Left lung (tissue), 4 donors: ENCODE measurements at regions not wholly inside any gene's neighbourhood (a gene's known extent, or its start where the extent isn't known, plus 50 kb on each side); places are given as distances from the start of the nearest gene placed in this dataset.

Source experiments
- ATAC-seq: fragments of 200-7000 bp; cut with Tn5 transposase; one replicate; pipeline ENCODE4 v1.9.1; 2020; ENCODE audit warnings: moderate library complexity
- DNase-seq, 4 donors: peaks; one replicate each; pipeline ENCODE4 v3.0.0-alpha.2; 2013 to 2020
- H3K27ac ChIP-seq, 2 donors: fragments of 200-600 bp; sonication (generic) in 1 of 2; one replicate each; pipeline versions ENCODE4 v1.5.0 to v1.8.0; 2020 to 2021
- H3K27me3 ChIP-seq, 2 donors: fragments of 200-600 bp; sonication (generic) in 1 of 2; one replicate each; pipeline versions ENCODE4 v1.5.0 to v1.8.0; 2020 to 2021
- H3K36me3 ChIP-seq, 2 donors: fragments of 200-600 bp; sonication (generic) in 1 of 2; one replicate each; pipeline versions ENCODE4 v1.5.0 to v1.8.0; 2020 to 2021
- H3K4me1 ChIP-seq, 2 donors: fragments of 200-600 bp; one replicate each; pipeline ENCODE4 v1.8.0; 2021
- H3K4me3 ChIP-seq, 2 donors: fragments of 200-600 bp; sonication (generic) in 1 of 2; one replicate each; pipeline versions ENCODE4 v1.5.0 to v1.8.0; 2020 to 2021; ENCODE audit warnings: mild to moderate bottlenecking in 1 of 2
- H3K9me3 ChIP-seq, 2 donors: fragments of 200-600 bp; sonication (generic) in 1 of 2; one replicate each; pipeline versions ENCODE4 v1.5.0 to v1.8.0; 2020 to 2021
- intact Hi-C, 2 donors: fragments of 100-400 bp; cut with DNase I; formaldehyde crosslinking; loops; one replicate each; pipeline versions ENCODE4 v1.11.2 to v1.14.2; 2022
- TF ChIP-seq, protein P1 (sequence below), 2 donors: fragments of 200-600 bp; sonication (generic) in 1 of 2; IDR thresholded peaks; one replicate each; pipeline versions ENCODE4 v1.5.0 to v1.8.0; 2021; ENCODE audit warnings: antibody characterized with exemption in 2 of 2
- donor health status: DM: no; HTN: yes; CAD: no.
- donor health status: DM: no; HTN: no; CAD: no.

DNA sequence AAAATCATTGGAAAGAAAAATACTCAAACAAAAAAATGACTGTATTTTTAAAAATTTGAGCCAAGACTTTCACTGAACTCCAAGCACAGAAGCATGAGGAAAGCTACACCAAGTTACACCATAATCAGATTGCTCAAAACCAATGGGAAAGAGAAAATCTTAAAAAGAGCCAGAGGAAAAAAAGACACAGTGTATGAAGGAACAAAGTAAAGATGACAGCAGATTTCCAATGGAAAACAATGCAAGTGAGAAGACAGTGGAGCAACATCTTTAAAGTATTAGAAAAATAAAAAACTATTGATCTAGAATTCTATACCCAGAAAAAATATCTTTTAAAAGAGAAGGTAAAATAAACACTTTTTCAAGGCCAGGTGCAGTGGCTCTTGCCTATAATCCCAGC, 147.8 kb upstream of the ZBTB40 start:
- intact Hi-C loops: no loop called here
- H3K27me3 ChIP-seq: peaks cover 4 to 39% of the 10 kb centered on the region in 2 donors
- no peak for ATAC-seq
- no peaks in the 10 kb centered on the region for H3K36me3 ChIP-seq
- no peak overlapping the region for H3K27ac ChIP-seq
- TF ChIP-seq, protein P1, sequence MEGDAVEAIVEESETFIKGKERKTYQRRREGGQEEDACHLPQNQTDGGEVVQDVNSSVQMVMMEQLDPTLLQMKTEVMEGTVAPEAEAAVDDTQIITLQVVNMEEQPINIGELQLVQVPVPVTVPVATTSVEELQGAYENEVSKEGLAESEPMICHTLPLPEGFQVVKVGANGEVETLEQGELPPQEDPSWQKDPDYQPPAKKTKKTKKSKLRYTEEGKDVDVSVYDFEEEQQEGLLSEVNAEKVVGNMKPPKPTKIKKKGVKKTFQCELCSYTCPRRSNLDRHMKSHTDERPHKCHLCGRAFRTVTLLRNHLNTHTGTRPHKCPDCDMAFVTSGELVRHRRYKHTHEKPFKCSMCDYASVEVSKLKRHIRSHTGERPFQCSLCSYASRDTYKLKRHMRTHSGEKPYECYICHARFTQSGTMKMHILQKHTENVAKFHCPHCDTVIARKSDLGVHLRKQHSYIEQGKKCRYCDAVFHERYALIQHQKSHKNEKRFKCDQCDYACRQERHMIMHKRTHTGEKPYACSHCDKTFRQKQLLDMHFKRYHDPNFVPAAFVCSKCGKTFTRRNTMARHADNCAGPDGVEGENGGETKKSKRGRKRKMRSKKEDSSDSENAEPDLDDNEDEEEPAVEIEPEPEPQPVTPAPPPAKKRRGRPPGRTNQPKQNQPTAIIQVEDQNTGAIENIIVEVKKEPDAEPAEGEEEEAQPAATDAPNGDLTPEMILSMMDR (IDR thresholded peaks at IDR 0.05): no peak
- no peaks in the 10 kb centered on the region for H3K4me1 ChIP-seq
- no peak overlapping the region for H3K4me3 ChIP-seq
- H3K9me3 ChIP-seq: peaks cover 0 to 12% of the 10 kb centered on the region in 2 donors
- no peak for DNase-seq

DNA sequence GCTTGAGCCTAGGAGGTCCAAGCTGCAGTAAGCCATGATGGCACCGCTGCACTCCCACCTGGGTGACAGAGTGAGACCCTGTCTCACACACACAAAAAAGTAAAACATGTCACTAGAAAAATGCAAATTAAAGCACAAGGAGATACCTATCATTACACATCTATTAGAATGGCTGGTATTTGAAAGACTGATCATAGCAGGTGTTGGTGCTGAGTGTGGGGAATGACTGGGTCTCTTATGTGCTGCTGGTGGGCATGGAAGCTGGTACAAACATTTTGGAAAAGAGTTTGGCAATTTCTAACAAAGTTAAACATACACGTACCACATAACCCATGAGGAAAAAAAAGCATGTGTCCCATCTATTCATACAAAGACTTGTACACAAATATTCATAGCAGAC, 142.1 kb upstream of the ZBTB40 start:
- TF ChIP-seq, protein P1 (IDR thresholded peaks at IDR 0.05): no peak
- Histone ChIP-seq H3K9me3 (no peaks in the 10 kb centered on the region), H3K36me3 (no peaks in the 10 kb centered on the region), H3K27me3 (peaks cover 4 to 31% of the 10 kb centered on the region in 2 donors), H3K4me1 (no peaks in the 10 kb centered on the region), H3K4me3 (no peak overlapping the region), H3K27ac (no peak overlapping the region)
- ATAC-seq (no peak), DNase-seq (no peak)
- intact Hi-C loops: no loop called here

DNA sequence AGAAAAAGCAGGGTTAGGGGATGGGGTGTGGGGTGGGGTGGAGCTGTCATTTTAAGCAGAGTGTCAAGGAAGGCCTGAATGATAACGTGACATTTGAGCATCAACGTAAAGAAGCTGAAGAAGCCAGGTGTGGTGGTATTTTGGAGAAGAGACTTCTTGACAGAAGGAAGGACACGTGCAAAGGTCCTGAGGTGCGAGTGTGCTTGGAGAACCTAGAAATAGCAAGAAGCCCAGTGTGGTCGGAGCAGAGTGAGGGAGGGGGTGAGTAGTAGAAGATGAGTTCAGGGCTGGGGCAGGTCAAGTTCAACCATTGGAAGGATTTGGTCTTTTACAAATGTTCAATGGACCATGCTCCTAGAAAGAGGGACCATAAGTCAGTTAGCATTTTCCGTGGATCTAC, 140.2 kb upstream of the ZBTB40 start:
- Histone ChIP-seq H3K9me3 (no peaks in the 10 kb centered on the region), H3K27me3 (peaks cover 4 to 30% of the 10 kb centered on the region in 2 donors), H3K27ac (no peak overlapping the region), H3K36me3 (no peaks in the 10 kb centered on the region), H3K4me1 (no peaks in the 10 kb centered on the region), H3K4me3 (no peak overlapping the region)
- TF ChIP-seq, protein P1 (IDR thresholded peaks at IDR 0.05): no peak
- DNase-seq (no peak), ATAC-seq (no peak)
- intact Hi-C loops: no loop called here

DNA sequence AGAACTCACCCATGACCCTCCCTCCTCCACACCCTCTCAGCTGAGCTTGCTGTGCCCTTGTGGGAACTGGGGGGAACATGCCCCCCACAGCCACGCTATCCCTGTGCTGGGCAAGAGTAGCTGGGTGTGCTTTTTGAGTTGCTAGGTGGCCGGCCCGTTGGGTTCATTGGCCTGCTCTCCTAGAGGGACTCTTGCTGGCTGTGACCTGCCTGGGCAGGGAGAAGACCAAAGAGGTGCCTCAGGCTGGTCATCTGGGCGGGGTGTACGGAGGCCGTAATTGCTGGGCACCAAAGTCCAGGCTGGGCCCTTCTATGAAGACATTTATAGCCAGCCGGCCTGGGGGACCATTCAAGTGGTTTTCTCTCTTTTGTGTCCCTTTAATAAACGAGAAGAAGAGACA, 138.3 kb upstream of the ZBTB40 start:
- no peak overlapping the region for H3K27ac ChIP-seq
- no peaks in the 10 kb centered on the region for H3K9me3 ChIP-seq
- ATAC-seq: no peak
- no peaks in the 10 kb centered on the region for H3K36me3 ChIP-seq
- H3K4me1 ChIP-seq: no peaks in the 10 kb centered on the region
- no peak overlapping the region for H3K4me3 ChIP-seq
- intact Hi-C loops: no loop called here
- TF ChIP-seq, protein P1 (IDR thresholded peaks at IDR 0.05): no peak
- no peak for DNase-seq
- peaks cover 0 to 35% of the 10 kb centered on the region in 2 donors for H3K27me3 ChIP-seq

DNA sequence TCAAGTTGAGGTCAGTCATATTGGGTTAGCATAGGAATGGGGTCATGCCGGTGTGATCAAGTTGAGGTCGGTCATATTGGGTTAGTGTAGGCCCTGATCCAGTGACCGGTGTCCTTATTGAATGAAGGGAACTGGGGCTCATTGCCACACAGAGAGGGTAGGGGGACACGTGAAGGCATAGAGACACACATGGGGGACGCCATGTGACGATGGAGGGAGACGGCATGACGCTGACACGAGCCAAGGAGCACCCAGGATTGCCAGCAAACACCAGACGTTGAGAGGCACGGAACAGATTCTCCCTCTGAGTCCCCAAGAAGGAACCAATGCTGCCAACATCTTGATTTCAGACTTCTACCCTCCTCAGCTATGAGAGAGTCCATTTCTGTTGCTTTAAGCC, 136.9 kb upstream of the ZBTB40 start:
- DNase-seq (no peak), ATAC-seq (no peak)
- Histone ChIP-seq H3K4me3 (no peak overlapping the region), H3K27ac (no peak overlapping the region), H3K4me1 (no peaks in the 10 kb centered on the region), H3K9me3 (no peaks in the 10 kb centered on the region), H3K27me3 (peaks cover 0 to 48% of the 10 kb centered on the region in 2 donors), H3K36me3 (no peaks in the 10 kb centered on the region)
- TF ChIP-seq, protein P1 (IDR thresholded peaks at IDR 0.05): no peak
- intact Hi-C loops: no loop called here
